NK-92 treated with Interleukin-12 subunit alpha and Interleukin-12 subunit beta, amount 100 ng/mL, for 24 hours (cell line): ENCODE measurements at regions not wholly inside any gene's neighbourhood (a gene's known extent, or its start where the extent isn't known, plus 50 kb on each side); places are given as distances from the start of the nearest gene placed in this dataset.
"Not testable (repeated sequence)": the region's sequence is repeated elsewhere in the genome, so short reads cannot be mapped to it uniquely, and the experiment has no call there.

Experiments
- DNase-seq: peaks from one replicate; lab custom pipeline; 2025; lab: John Stamatoyannopoulos, UW

GRCh38 chr20:53818457-53819177 is 225.0 kb upstream of the ZNF217 start:
- DNase-seq = no peak

- DNase-seq = not testable (repeated sequence)
Observed at GRCh38 chr20:53817513-53817912, 223.9 kb upstream of the ZNF217 start.

GRCh38 chr20:53816872-53817398 is 223.3 kb upstream of the ZNF217 start:
- DNase-seq = no peak

GRCh38 chr20:53815509-53815908 is 221.9 kb upstream of the ZNF217 start:
- DNase-seq = no peak

- DNase-seq = no peak
Observed at GRCh38 chr20:53814060-53814459, 220.4 kb upstream of the ZNF217 start.

- no peak for DNase-seq
Observed at GRCh38 chr20:53813636-53814035, 220.0 kb upstream of the ZNF217 start.

GRCh38 chr20:53811577-53811976 is 217.9 kb upstream of the ZNF217 start:
- no peak for DNase-seq

GRCh38 chr20:53810661-53811355 is 217.2 kb upstream of the ZNF217 start:
- DNase-seq = no peak

GRCh38 chr20:53809728-53810365 is 216.2 kb upstream of the ZNF217 start:
- DNase-seq = no peak

- no peak for DNase-seq
Observed at GRCh38 chr20:53809217-53809616, 215.6 kb upstream of the ZNF217 start.

GRCh38 chr20:53808733-53809132 is 215.1 kb upstream of the ZNF217 start:
- no peak for DNase-seq

- not testable (repeated sequence) for DNase-seq
Observed at GRCh38 chr20:53808302-53808701, 214.7 kb upstream of the ZNF217 start.

- no peak for DNase-seq
Observed at GRCh38 chr20:53806683-53807401, 213.2 kb upstream of the ZNF217 start.

- DNase-seq = no peak
Observed at GRCh38 chr20:53805895-53806384, 212.3 kb upstream of the ZNF217 start.

GRCh38 chr20:53804920-53805894 is 211.6 kb upstream of the ZNF217 start:
- no peak for DNase-seq

GRCh38 chr20:53804308-53804707 is 210.7 kb upstream of the ZNF217 start:
- not testable (repeated sequence) for DNase-seq

GRCh38 chr20:53803492-53804155 is 210.0 kb upstream of the ZNF217 start:
- DNase-seq = no peak

GRCh38 chr20:53801609-53802370 is 208.2 kb upstream of the ZNF217 start:
- no peak for DNase-seq

GRCh38 chr20:53800883-53801604 is 207.4 kb upstream of the ZNF217 start:
- no peak for DNase-seq
